Retinal pigment epithelial cell (primary cell): ENCODE measurements at regions not wholly inside any gene's neighbourhood (a gene's known extent, or its start where the extent isn't known, plus 50 kb on each side); places are given as distances from the start of the nearest gene placed in this dataset.
"Not testable (repeated sequence)": the region's sequence is repeated elsewhere in the genome, so short reads cannot be mapped to it uniquely, and the experiment has no call there.

Source experiments
- DNase-seq: peaks from one replicate; pipeline ENCODE4 v3.0.0-alpha.2; 2010; ENCODE audit warnings: low read depth
- H3K4me3 ChIP-seq: 2 replicates; pipeline ENCODE4 v1.5.1; 2011; ENCODE audit warnings: mild to moderate bottlenecking, low read length, control low read depth, moderate library complexity
- TF ChIP-seq, protein P1 (sequence below): conservative IDR thresholded peaks from 2 replicates; pipeline ENCODE4 v1.5.1; 2011; ENCODE audit warnings: low read depth, low read length, control low read depth, inconsistent platforms

DNA sequence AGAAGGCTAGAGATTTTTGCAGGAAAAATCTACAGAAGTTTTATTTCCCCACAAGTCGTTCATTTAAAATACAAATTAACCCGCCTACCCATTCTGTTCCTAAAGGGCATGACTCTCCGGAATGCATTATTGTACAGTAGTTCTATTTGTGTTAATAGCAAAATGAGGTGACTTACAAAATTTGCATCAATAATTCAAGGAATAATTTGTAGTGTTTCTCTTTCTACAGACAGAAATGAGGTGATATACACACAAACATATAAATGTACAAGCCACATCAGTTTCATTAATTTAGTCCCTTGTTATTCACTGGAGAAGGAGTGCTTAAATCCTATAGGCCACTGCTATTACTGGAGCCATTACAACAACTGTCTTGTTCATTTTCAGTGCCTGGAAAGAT lies 501.3 kb upstream of the DIAPH2 start:
- no peak for DNase-seq
- no peak overlapping the region for H3K4me3 ChIP-seq
- TF ChIP-seq, protein P1, sequence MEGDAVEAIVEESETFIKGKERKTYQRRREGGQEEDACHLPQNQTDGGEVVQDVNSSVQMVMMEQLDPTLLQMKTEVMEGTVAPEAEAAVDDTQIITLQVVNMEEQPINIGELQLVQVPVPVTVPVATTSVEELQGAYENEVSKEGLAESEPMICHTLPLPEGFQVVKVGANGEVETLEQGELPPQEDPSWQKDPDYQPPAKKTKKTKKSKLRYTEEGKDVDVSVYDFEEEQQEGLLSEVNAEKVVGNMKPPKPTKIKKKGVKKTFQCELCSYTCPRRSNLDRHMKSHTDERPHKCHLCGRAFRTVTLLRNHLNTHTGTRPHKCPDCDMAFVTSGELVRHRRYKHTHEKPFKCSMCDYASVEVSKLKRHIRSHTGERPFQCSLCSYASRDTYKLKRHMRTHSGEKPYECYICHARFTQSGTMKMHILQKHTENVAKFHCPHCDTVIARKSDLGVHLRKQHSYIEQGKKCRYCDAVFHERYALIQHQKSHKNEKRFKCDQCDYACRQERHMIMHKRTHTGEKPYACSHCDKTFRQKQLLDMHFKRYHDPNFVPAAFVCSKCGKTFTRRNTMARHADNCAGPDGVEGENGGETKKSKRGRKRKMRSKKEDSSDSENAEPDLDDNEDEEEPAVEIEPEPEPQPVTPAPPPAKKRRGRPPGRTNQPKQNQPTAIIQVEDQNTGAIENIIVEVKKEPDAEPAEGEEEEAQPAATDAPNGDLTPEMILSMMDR = no peak

DNA sequence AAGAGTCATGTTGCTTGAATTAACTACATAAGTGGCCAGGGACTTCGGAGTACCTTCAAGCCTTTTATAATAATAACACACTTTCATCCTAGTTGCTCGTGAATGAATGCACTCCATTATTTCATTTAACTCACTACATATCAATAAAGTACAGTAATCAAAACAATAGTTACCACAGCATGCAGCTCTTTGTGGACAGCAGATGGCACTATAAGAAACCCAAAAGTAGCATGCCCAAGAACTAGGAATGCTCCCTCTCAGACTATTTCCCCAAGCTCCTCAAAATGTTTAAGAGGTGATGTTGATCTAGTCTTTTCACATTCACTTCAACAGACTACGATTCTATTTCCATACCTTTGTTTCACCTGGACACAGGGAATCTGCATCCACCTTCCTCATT lies 500.8 kb upstream of the DIAPH2 start:
- TF ChIP-seq, protein P1 = peak; percentile 49
- no peak overlapping the region for H3K4me3 ChIP-seq
- no peak for DNase-seq

DNA sequence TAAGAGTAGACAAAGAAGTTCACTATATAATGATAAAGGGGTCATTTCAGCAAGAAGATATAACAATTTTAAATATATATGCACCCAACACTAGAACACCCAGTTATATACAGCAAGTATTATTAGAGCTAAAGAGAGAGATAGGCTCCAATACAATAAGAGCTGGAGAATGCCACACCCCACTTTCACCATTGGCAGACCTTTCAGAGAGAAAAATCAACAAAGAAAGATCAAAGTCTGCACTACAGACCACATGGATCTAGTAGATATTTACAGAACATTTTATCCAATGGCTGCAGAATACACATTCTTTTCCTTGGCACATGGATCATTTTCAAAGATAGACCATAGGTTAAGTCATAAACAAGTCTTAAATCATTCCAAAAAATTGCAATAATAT lies 479.7 kb upstream of the DIAPH2 start:
- TF ChIP-seq, protein P1 = no peak
- DNase-seq = no peak
- H3K4me3 ChIP-seq = no peak overlapping the region

DNA sequence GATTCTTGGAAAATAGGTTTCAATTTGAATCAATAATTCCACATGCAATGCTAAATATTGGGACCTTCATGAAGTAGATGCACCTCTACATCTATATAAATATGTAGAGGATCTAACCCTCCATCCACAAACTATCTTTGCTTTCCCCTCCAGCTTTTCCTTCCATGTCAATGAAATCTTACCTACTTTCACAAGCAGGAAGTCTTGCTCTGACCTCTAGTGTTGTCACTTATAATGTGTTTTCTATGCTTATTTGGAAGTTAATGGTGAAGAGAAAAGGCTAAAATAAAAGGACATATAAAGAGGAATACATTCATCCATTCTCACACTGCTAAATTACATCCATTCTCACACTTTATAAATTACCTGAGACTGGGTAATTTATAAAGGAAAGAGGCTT lies 472.7 kb upstream of the DIAPH2 start:
- TF ChIP-seq, protein P1 = no peak

DNA sequence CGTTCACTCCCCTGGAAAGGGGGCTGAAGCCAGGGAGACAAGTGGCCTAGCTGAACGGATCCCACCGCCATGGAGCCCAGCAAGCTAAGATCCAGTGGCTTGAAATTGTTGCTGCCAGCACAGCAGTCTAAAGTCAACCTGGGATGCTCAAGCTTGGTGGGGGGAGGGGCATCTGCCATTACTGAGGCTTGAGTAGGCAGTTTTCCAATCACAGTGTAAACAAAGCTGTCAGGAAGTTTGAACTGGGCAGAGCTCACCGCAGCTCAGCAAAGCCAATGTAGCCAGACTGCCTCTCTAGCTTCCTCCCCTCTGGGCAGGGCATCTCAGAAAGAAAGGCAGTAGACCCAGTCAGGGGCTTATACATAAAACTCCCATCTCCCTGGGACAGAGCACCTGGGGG lies 470.0 kb upstream of the DIAPH2 start:
- DNase-seq, H3K4me3 ChIP-seq: not testable (repeated sequence)

More for the DNA sequence above, 472.7 kb upstream of the DIAPH2 start:
- DNase-seq = no peak
- H3K4me3 ChIP-seq = no peak overlapping the region

DNA sequence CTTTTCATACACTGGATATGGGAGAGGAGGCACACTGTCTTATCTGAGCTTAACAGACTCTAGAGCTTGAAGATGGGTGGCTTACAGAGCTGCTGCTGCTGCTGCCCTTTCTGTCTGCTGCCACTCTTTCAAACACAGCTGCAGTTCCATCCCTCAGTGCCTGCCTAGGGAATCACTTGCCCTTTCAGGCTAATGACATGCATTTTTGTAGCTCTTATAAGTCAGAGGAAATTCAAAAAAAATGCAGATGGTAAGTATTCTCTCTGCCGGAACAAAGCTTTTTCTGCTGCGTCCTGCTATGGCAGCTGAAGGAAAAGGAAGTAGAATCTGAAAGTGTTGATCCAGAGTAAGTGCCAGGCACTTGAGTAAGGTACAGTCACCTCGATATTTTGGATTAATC lies 460.4 kb upstream of the DIAPH2 start:
- no peak overlapping the region for H3K4me3 ChIP-seq
- no peak for DNase-seq
- TF ChIP-seq, protein P1 = no peak

DNA sequence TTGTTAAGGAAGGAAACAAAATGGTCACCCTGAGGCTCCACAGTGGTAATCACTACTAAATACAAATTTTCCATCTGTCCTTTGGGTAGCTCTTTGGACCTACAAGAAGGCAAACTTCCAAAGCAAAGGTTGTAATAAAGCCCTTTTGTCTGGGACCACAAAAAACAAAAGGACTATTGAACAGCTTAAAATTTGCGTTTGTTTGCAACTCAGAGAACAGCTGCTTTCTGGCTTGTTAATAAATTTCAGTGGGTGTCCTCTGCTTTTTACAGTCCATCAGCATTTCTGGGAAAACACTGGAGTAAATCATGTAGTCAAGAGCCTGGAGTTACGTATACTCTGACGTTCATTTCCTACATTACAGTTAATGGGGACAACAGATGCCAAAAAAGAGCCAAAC lies 439.7 kb upstream of the DIAPH2 start:
- TF ChIP-seq, protein P1 = no peak

DNA sequence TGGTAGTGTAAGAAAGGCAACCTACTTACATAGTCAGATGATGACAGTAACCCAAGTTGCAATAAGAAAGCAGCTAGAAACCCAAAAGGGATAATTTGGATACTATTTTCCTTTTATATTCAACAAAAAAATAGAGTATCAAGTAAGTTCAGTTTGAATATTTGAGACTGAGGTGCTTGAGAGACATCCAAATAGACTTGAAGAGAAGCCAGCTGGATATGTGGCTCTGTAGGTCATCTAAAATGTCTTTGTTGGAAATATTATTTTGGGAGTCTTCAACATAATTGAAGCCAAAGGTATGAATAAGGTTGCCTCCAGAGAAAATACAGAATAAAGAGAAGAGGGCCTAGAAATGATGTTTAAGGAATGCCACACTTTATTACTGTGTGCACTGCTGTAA lies 438.2 kb upstream of the DIAPH2 start:
- TF ChIP-seq, protein P1 = no peak
- H3K4me3 ChIP-seq = no peak overlapping the region

More for the DNA sequence above, 439.7 kb upstream of the DIAPH2 start:
- H3K4me3 ChIP-seq = no peak overlapping the region
- DNase-seq = no peak

More for the DNA sequence above, 438.2 kb upstream of the DIAPH2 start:
- no peak for DNase-seq
